ENCODE measurements at regions not wholly inside any gene's neighbourhood (a gene's known extent, or its start where the extent isn't known, plus 50 kb on each side); places are given as distances from the start of the nearest gene placed in this dataset.

- Histone ChIP-seq H3K27ac (no peak overlapping the region), H3K9me2 (ENCODE audit: insufficient read depth) (no peaks in the 10 kb centered on the region), H2AFZ (no peak overlapping the region), H4K20me1 (ENCODE audit: insufficient read depth) (no peaks in the 10 kb centered on the region; the same call in 1 of the 2 replicates), H3K79me2 (ENCODE audit: insufficient read depth) (no peaks in the 10 kb centered on the region), H3K4me2 (ENCODE audit: unreplicated experiment) (no peak overlapping the region), H3F3A (ENCODE audit: insufficient read depth) (no peaks in the 10 kb centered on the region), H3K9me3 (ENCODE audit: low read depth) (no peaks in the 10 kb centered on the region), H3K4me3 (no peak overlapping the region), H3K4me1 (ENCODE audit: insufficient read depth) (peaks cover 6% of the 10 kb centered on the region; the same call in 1 of the 2 replicates), H3K9ac (no peak overlapping the region), H3K27me3 (replicated peaks; ENCODE audit: insufficient read depth) (no peaks in the 10 kb centered on the region), H3K36me3 (ENCODE audit: low read depth) (no peaks in the 10 kb centered on the region)
- in situ Hi-C loops (cut with MboI): no loop called here
- DNase-seq: no peak
- WGBS, 2 experiments (ENCODE audit: low coverage in 1 of 2, low lambda C conversion rate in 2 of 2, missing lambda C conversion rate in 2 of 2): 25 to 44% methylated on average over 1 of the region's 1 CpG
- TF ChIP-seq EZH2 (IDR thresholded peaks at IDR 0.05; ENCODE audit: insufficient read depth, poor library complexity, severe bottlenecking) (no peak), EZH2phosphoT487 (IDR thresholded peaks at IDR 0.05; ENCODE audit: insufficient read depth, low read depth) (no peak)
Measured at GRCh38 chr10:7029672-7030071, 381.2 kb downstream of the SFMBT2 start.

GRCh38 chr10:7028809-7029166, 382.0 kb downstream of the SFMBT2 start:
- no peaks in the 10 kb centered on the region for H3K79me2 ChIP-seq (ENCODE audit: insufficient read depth)
- no peaks in the 10 kb centered on the region for H3K27me3 ChIP-seq (replicated peaks; ENCODE audit: insufficient read depth)
- H3K36me3 ChIP-seq (ENCODE audit: low read depth): no peaks in the 10 kb centered on the region
- TF ChIP-seq EZH2phosphoT487 (IDR thresholded peaks at IDR 0.05; ENCODE audit: insufficient read depth, low read depth) (no peak), EZH2 (IDR thresholded peaks at IDR 0.05; ENCODE audit: insufficient read depth, poor library complexity, severe bottlenecking) (no peak)
- no peak overlapping the region for H3K4me2 ChIP-seq (ENCODE audit: unreplicated experiment)
- no peaks in the 10 kb centered on the region; the same call in 1 of the 2 replicates for H4K20me1 ChIP-seq (ENCODE audit: insufficient read depth)
- H2AFZ ChIP-seq: no peak overlapping the region
- H3K9me2 ChIP-seq (ENCODE audit: insufficient read depth): no peaks in the 10 kb centered on the region
- WGBS, 2 experiments (ENCODE audit: low coverage in 1 of 2, low lambda C conversion rate in 2 of 2, missing lambda C conversion rate in 2 of 2): 33 to 42% methylated on average over 1 of the region's 1 CpG
- peak; percentile 2 for DNase-seq
- H3K4me1 ChIP-seq (ENCODE audit: insufficient read depth): peaks cover 6% of the 10 kb centered on the region; the same call in 1 of the 2 replicates
- no peak overlapping the region for H3K4me3 ChIP-seq
- no peaks in the 10 kb centered on the region for H3F3A ChIP-seq (ENCODE audit: insufficient read depth)
- no peak overlapping the region for H3K9ac ChIP-seq
- H3K9me3 ChIP-seq (ENCODE audit: low read depth): no peaks in the 10 kb centered on the region
- H3K27ac ChIP-seq: no peak overlapping the region
- in situ Hi-C loops (cut with MboI): no loop called here

- TF ChIP-seq EZH2phosphoT487 (IDR thresholded peaks at IDR 0.05; ENCODE audit: insufficient read depth, low read depth) (no peak), EZH2 (IDR thresholded peaks at IDR 0.05; ENCODE audit: insufficient read depth, poor library complexity, severe bottlenecking) (no peak)
- no peaks in the 10 kb centered on the region for H3F3A ChIP-seq (ENCODE audit: insufficient read depth)
- 46 to 56% methylated on average over 7 of the region's 7 CpGs for WGBS, 2 experiments (ENCODE audit: low coverage in 1 of 2, low lambda C conversion rate in 2 of 2, missing lambda C conversion rate in 2 of 2)
- no peak overlapping the region for H3K27ac ChIP-seq
- no peak overlapping the region for H3K4me3 ChIP-seq
- H4K20me1 ChIP-seq (ENCODE audit: insufficient read depth): no peaks in the 10 kb centered on the region; the same call in 1 of the 2 replicates
- in situ Hi-C loops (cut with MboI): no loop called here
- H3K4me2 ChIP-seq (ENCODE audit: unreplicated experiment): no peak overlapping the region
- no peak overlapping the region for H2AFZ ChIP-seq
- H3K27me3 ChIP-seq (replicated peaks; ENCODE audit: insufficient read depth): no peaks in the 10 kb centered on the region
- no peaks in the 10 kb centered on the region for H3K9me3 ChIP-seq (ENCODE audit: low read depth)
- no peak overlapping the region for H3K9ac ChIP-seq
- H3K36me3 ChIP-seq (ENCODE audit: low read depth): no peaks in the 10 kb centered on the region
- H3K9me2 ChIP-seq (ENCODE audit: insufficient read depth): no peaks in the 10 kb centered on the region
- DNase-seq: peak; percentile 45
- peaks cover 6% of the 10 kb centered on the region; the same call in 1 of the 2 replicates for H3K4me1 ChIP-seq (ENCODE audit: insufficient read depth)
- H3K79me2 ChIP-seq (ENCODE audit: insufficient read depth): no peaks in the 10 kb centered on the region
Measured at GRCh38 chr10:7027913-7028808, 382.7 kb downstream of the SFMBT2 start.

GRCh38 chr10:7027237-7027912, 383.5 kb downstream of the SFMBT2 start:
- in situ Hi-C loops (cut with MboI): no loop called here
- H3F3A ChIP-seq (ENCODE audit: insufficient read depth): no peaks in the 10 kb centered on the region
- TF ChIP-seq EZH2phosphoT487 (IDR thresholded peaks at IDR 0.05; ENCODE audit: insufficient read depth, low read depth) (no peak), EZH2 (IDR thresholded peaks at IDR 0.05; ENCODE audit: insufficient read depth, poor library complexity, severe bottlenecking) (no peak)
- no peaks in the 10 kb centered on the region for H3K36me3 ChIP-seq (ENCODE audit: low read depth)
- no peak overlapping the region for H3K4me2 ChIP-seq (ENCODE audit: unreplicated experiment)
- no peak overlapping the region for H2AFZ ChIP-seq
- H3K27me3 ChIP-seq (replicated peaks; ENCODE audit: insufficient read depth): no peaks in the 10 kb centered on the region
- H3K9me3 ChIP-seq (ENCODE audit: low read depth): no peaks in the 10 kb centered on the region
- DNase-seq: no peak
- no peaks in the 10 kb centered on the region for H3K79me2 ChIP-seq (ENCODE audit: insufficient read depth)
- no peak overlapping the region for H3K9ac ChIP-seq
- 52 to 65% methylated on average over 4 of the region's 4 CpGs for WGBS, 2 experiments (ENCODE audit: low coverage in 1 of 2, low lambda C conversion rate in 2 of 2, missing lambda C conversion rate in 2 of 2)
- no peak overlapping the region for H3K27ac ChIP-seq
- no peak overlapping the region for H3K4me3 ChIP-seq
- H3K4me1 ChIP-seq (ENCODE audit: insufficient read depth): peaks cover 6% of the 10 kb centered on the region; the same call in 1 of the 2 replicates
- H3K9me2 ChIP-seq (ENCODE audit: insufficient read depth): no peaks in the 10 kb centered on the region
- H4K20me1 ChIP-seq (ENCODE audit: insufficient read depth): no peaks in the 10 kb centered on the region; the same call in 1 of the 2 replicates
